ENCODE measurements at regions not wholly inside any gene's neighbourhood (a gene's known extent, or its start where the extent isn't known, plus 50 kb on each side); places are given as distances from the start of the nearest gene placed in this dataset.

DNA sequence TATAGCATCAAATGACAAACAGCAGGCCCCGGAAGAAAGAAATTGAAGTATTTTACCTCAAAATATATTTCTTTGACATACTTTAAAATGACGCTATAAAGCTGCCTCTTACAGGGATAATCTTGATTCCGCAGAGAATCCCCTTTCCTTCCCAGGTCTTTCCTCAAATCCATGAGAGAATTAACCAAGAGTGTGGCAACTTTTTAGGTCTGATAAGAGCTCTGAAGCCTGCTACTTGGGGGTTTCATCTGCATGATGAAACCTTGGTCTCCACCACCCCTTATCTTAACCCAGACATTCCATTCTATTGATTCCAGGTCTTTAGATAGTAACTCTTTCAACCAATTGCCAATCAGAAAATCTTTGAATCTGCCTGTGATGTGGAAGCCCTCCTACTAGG, 173.8 kb downstream of the CEMIP2 start:
- TF ChIP-seq, protein P1, sequence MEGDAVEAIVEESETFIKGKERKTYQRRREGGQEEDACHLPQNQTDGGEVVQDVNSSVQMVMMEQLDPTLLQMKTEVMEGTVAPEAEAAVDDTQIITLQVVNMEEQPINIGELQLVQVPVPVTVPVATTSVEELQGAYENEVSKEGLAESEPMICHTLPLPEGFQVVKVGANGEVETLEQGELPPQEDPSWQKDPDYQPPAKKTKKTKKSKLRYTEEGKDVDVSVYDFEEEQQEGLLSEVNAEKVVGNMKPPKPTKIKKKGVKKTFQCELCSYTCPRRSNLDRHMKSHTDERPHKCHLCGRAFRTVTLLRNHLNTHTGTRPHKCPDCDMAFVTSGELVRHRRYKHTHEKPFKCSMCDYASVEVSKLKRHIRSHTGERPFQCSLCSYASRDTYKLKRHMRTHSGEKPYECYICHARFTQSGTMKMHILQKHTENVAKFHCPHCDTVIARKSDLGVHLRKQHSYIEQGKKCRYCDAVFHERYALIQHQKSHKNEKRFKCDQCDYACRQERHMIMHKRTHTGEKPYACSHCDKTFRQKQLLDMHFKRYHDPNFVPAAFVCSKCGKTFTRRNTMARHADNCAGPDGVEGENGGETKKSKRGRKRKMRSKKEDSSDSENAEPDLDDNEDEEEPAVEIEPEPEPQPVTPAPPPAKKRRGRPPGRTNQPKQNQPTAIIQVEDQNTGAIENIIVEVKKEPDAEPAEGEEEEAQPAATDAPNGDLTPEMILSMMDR (IDR thresholded peaks at IDR 0.05; ENCODE audit: borderline replicate concordance, control extremely low read depth, extremely low read depth, insufficient read depth, missing control alignments), result no peak
- no peak for DNase-seq (ENCODE audit: low spot score)
- in situ Hi-C loops (cut with MboI; ENCODE audit: low sequenced_read_pairs, unreplicated experiment), result no loop called here

DNA sequence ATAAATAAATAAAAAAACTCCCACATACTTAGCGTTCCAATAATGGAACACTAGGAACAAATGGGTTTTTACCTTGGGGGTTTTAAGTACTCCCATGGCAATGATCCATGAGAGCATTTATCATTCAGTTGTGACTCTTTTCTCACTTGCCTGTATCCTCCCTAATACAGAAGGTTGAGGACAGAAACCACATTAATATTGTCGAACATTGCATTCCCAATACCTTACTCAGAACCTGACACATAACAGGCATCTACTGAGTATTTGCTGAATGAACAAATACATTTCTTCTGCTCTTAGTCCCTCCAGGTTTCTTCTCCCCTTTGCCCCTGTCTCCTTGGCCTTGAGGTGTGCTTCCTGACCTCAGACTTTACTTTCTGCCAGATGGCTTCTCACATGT, 175.9 kb downstream of the CEMIP2 start:
- in situ Hi-C loops (cut with MboI; ENCODE audit: low sequenced_read_pairs, unreplicated experiment), result no loop called here
- no peak for DNase-seq (ENCODE audit: low spot score)
- TF ChIP-seq, protein P1 (IDR thresholded peaks at IDR 0.05; ENCODE audit: borderline replicate concordance, control extremely low read depth, extremely low read depth, insufficient read depth, missing control alignments), result no peak

DNA sequence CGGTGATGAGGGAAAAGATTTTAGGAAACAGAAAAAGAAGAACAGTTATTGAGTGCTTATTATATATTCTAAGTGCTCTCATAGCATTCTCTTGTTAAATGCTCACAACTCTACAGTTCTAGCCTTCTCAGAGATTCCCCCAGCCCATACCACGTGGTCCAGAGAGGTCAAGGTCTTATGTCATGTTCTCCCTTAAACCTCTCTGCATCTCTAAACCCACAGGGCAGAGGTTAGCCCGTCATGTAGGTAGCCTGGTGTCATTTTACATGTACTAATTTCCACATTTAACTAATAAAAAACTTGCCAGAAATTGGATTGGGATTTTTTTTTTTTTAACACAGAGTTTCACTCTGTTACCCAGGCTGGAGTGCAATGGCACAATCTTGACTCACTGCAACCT, 178.0 kb downstream of the CEMIP2 start:
- DNase-seq (ENCODE audit: low spot score), result no peak
- TF ChIP-seq, protein P1 (IDR thresholded peaks at IDR 0.05; ENCODE audit: borderline replicate concordance, control extremely low read depth, extremely low read depth, insufficient read depth, missing control alignments), result no peak
- in situ Hi-C loops (cut with MboI; ENCODE audit: low sequenced_read_pairs, unreplicated experiment), result no loop called here

DNA sequence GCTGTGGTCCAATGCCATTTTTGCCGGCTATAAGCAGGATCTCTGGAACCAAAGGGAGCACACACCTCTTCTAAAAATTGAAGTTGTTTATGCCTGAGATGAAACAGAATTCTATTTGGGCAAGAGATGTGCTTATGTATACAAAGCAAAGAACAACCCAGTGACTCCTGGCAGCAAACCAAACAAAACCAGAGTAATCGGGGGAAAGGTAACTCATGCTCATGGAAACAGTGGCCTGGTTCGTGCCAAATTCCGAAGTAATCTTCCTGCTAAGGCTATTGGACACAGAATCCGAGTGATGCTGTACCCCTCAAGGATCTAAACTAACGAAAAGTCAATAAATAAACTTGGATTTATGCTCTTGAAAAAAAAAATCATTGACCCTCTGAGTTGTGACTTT, 178.7 kb downstream of the CEMIP2 start:
- TF ChIP-seq, protein P1 (IDR thresholded peaks at IDR 0.05; ENCODE audit: borderline replicate concordance, control extremely low read depth, extremely low read depth, insufficient read depth, missing control alignments), result no peak
- in situ Hi-C loops (cut with MboI; ENCODE audit: low sequenced_read_pairs, unreplicated experiment), result no loop called here
- DNase-seq (ENCODE audit: low spot score), result no peak

DNA sequence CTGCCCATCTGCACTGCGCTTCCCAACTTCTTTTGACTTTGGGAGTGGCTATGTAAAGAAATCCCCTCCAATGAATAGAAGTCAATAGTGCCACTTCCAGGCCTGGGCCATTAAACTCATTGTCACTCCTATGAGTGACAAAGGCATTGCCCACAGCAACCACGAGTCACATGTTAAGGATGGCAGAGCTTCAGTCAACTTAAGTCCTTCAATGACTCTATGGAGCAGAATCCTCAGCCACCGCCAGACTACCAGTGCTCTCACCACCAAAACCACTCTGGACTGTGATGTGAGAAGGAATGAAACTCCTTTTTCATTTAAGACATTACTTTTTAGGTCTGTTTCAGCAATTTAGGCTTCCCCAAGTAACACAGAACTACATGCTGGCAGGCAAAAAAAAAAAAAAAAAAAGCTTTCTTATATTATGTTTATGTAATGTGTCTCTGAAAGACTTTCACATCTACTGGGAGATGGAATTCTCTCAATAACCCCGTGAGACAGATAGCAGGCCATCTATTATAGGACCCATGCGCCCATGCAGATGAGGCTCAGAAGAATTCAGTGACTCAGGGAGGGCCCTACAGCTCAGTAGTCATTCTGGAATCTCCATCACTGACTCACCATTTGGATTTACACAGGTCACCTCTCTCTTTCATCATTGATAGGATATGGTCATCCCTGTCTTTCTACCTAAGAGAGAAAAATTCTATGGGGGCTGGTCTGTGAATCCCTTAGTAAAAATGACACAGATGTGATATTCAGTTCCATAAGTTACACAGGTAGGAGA, 180.5 kb downstream of the CEMIP2 start:
- no peak for DNase-seq (ENCODE audit: low spot score)
- TF ChIP-seq, protein P1 (IDR thresholded peaks at IDR 0.05; ENCODE audit: borderline replicate concordance, control extremely low read depth, extremely low read depth, insufficient read depth, missing control alignments), result no peak
- in situ Hi-C loops (cut with MboI; ENCODE audit: low sequenced_read_pairs, unreplicated experiment), result no loop called here

DNA sequence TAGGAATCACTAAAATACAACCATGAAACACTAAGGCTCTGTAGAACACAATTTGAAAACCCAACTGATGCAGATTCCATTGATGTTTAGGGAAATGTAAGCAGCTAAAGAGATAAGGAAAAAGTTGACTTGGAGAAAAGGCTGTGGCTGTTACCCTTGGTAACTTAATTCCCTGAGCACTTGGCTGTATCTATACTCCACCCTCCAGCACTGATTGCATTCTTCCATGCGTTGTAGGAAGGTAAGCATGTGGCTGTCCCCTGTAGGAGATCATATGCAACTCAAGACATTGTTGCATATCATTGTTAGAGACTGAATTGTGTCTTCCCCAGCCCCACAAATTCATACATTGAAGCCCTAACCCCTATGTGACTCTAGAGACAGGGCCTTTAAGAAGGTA, 184.5 kb downstream of the CEMIP2 start:
- DNase-seq (ENCODE audit: low spot score), result no peak
- TF ChIP-seq, protein P1 (IDR thresholded peaks at IDR 0.05; ENCODE audit: borderline replicate concordance, control extremely low read depth, extremely low read depth, insufficient read depth, missing control alignments), result no peak
- in situ Hi-C loops (cut with MboI; ENCODE audit: low sequenced_read_pairs, unreplicated experiment), result no loop called here

All from GM13976 (cell line).